ENCODE measurements at regions not wholly inside any gene's neighbourhood (a gene's known extent, or its start where the extent isn't known, plus 50 kb on each side); places are given as distances from the start of the nearest gene placed in this dataset.

- TF ChIP-seq CTCF (conservative IDR thresholded peaks at IDR 0.05; ENCODE audit: low read depth in 2 of 2) (no peak), STAT1 (IDR thresholded peaks at IDR 0.05; ENCODE audit: unreplicated experiment) (no peak), NANOG (IDR thresholded peaks at IDR 0.05; ENCODE audit: borderline replicate concordance) (no peak), ETS1 (IDR thresholded peaks at IDR 0.05) (no peak)
- DNase-seq (ENCODE audit: low spot score) (no peak), ATAC-seq (no peak)
- no peak overlapping the region for H3K4me2 ChIP-seq
- no peaks in the 10 kb centered on the region for H3K4me1 ChIP-seq (ENCODE audit: insufficient read depth)
- Mint-ChIP-seq H3K36me3 (ENCODE audit: low read depth) (peaks cover 2% of the 10 kb centered on the region; the same call in 1 of the 3 replicates), H3K9me3 (peaks cover 3% of the 10 kb centered on the region; the same call in 2 of the 3 replicates), H3K4me3 (no peak overlapping the region), H3K27me3 (ENCODE audit: insufficient read depth, low read depth, poor library complexity) (peaks cover 2% of the 10 kb centered on the region), H3K27ac (0 out of 2 replicates have a peak overlapping the region, but pooled peaks have one; percentile 4), H3K4me1 (peaks cover 10% of the 10 kb centered on the region; the same call in 2 of the 3 replicates)
- no peaks in the 10 kb centered on the region for H3K36me3 ChIP-seq (ENCODE audit: insufficient read depth)
- no peak overlapping the region for H3K4me3 ChIP-seq
- H2AFZ ChIP-seq: no peak overlapping the region
- H4K20me1 ChIP-seq (replicated peaks; ENCODE audit: insufficient read depth): no peaks in the 10 kb centered on the region
- H3K9me2 ChIP-seq (ENCODE audit: insufficient read depth): peaks cover 5% of the 10 kb centered on the region; the same call in 1 of the 2 replicates
- no peaks in the 10 kb centered on the region for H3K27me3 ChIP-seq (ENCODE audit: insufficient read depth)
- H3K27ac ChIP-seq (ENCODE audit: low read depth): no peak overlapping the region
- H3F3A ChIP-seq (replicated peaks; ENCODE audit: low read depth): no peaks in the 10 kb centered on the region
- no peaks in the 10 kb centered on the region for H3K79me2 ChIP-seq (replicated peaks; ENCODE audit: insufficient read depth)
Observed at GRCh38 chr2:123692121-123692520, 333.0 kb upstream of the CNTNAP5 start.

- H3K27ac ChIP-seq (ENCODE audit: low read depth): no peak overlapping the region
- H3K36me3 ChIP-seq (ENCODE audit: insufficient read depth): no peaks in the 10 kb centered on the region
- no peak overlapping the region for H3K4me3 ChIP-seq
- peaks cover 10% of the 10 kb centered on the region; the same call in 2 of the 3 replicates for H3K4me1 Mint-ChIP-seq
- no peaks in the 10 kb centered on the region for H3K36me3 Mint-ChIP-seq (ENCODE audit: low read depth)
- TF ChIP-seq ZNF462 (CRISPR knock-in tag; IDR thresholded peaks at IDR 0.05): no peak
- peaks cover 5% of the 10 kb centered on the region; the same call in 1 of the 2 replicates for H3K9me2 ChIP-seq (ENCODE audit: insufficient read depth)
- DNase-seq (ENCODE audit: low spot score) (no peak), ATAC-seq (no peak)
- no peaks in the 10 kb centered on the region for H3K27me3 Mint-ChIP-seq (ENCODE audit: insufficient read depth, low read depth, poor library complexity)
- no peaks in the 10 kb centered on the region for H3K4me1 ChIP-seq (ENCODE audit: insufficient read depth)
- no peaks in the 10 kb centered on the region for H3F3A ChIP-seq (replicated peaks; ENCODE audit: low read depth)
- no peaks in the 10 kb centered on the region for H3K27me3 ChIP-seq (ENCODE audit: insufficient read depth)
- H3K9me3 Mint-ChIP-seq: no peaks in the 10 kb centered on the region; the same call in 2 of the 3 replicates
- no peak overlapping the region for H3K27ac Mint-ChIP-seq
- no peaks in the 10 kb centered on the region for H3K79me2 ChIP-seq (replicated peaks; ENCODE audit: insufficient read depth)
- no peaks in the 10 kb centered on the region for H4K20me1 ChIP-seq (replicated peaks; ENCODE audit: insufficient read depth)
- no peak overlapping the region for H3K4me3 Mint-ChIP-seq
- no peak overlapping the region for H3K4me2 ChIP-seq
- no peak overlapping the region for H2AFZ ChIP-seq
Observed at GRCh38 chr2:123693836-123694235, 331.3 kb upstream of the CNTNAP5 start.

Data from GM23338 (cell line).